Erythroblast (primary cell): ENCODE measurements at regions not wholly inside any gene's neighbourhood (a gene's known extent, or its start where the extent isn't known, plus 50 kb on each side); places are given as distances from the start of the nearest gene placed in this dataset.
"Not testable (repeated sequence)": the region's sequence is repeated elsewhere in the genome, so short reads cannot be mapped to it uniquely, and the experiment has no call there.

ENCODE experiments used
- DNase-seq, 2 experiments: peaks; one replicate each; lab custom pipeline; 2025; lab: John Stamatoyannopoulos, UW
- GATA1 ChIP-seq: IDR thresholded peaks from 2 replicates; pipeline ENCODE4 v1.6.1; 2011; ENCODE audit warnings: low read depth, mild to moderate bottlenecking, control low read depth, low read length, moderate library complexity
- POLR2A ChIP-seq: IDR thresholded peaks from 2 replicates; pipeline ENCODE4 v1.6.1; 2011; ENCODE audit warnings: mild to moderate bottlenecking, low read length

- no peak for DNase-seq
- TF ChIP-seq GATA1 (no peak), POLR2A (no peak)
Observed at GRCh38 chrX:74080165-74080564, 223.8 kb upstream of the ZCCHC13 start.

GRCh38 chrX:74065831-74066390 lies 213.4 kb upstream of the XIST start:
- TF ChIP-seq GATA1 (no peak), POLR2A (no peak)
- DNase-seq, result no peak

DNA sequence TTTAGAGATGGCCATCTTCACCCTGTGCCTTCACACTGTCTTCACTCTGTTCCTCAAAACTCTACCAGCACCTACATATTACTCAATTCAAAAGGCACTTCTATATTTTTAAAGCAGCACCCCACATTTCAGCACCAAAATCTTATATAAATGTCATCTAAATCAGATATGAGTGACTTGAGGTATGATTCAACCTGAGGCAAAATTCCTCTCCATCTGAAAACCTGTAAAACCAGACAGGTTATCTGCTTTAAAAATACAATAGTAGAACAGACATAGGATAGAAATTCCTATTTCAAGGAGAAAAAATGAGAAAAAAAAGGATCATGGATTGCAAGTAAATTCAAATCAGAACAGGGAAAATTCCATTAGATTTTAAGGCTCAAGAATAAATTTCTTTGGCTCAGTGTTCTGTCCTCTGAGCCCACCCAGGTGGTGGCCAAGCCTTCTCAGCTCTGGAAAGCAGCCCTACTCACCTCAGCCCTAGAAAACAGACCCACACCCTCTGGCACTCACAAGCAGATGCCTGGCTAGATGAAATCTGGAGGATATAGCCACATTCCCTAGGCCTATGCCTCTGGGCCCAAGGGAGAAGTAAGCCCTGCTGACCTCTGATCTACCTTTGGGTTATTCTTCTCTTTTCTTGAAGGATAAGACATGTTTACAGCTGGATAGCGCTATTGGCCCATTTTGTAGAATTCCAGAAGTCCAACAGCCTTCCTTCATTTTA lies 211.1 kb upstream of the XIST start:
- TF ChIP-seq GATA1 (no peak), POLR2A (no peak)
- DNase-seq, result no peak

DNA sequence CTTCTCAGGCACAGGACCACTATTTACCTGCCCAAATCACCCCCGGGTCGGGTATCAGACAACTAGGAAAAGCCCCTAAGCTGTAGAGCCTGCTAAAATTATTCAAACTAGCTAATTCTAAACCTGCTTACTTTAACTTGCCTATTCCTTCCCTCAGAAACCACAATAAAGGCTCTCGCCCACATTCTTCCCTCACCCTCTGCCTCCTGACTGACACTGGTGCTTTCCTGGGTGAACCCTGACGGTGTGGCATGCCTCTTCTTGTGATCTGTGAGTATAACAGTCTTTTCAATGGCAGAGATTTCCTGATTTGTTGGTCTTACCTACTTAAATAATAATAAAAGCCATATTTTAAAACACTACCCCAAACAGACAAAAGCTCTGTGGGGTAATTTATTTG lies 209.4 kb upstream of the XIST start:
- TF ChIP-seq GATA1 (no peak), POLR2A (no peak)
- DNase-seq, result no peak

- no peak for DNase-seq
- TF ChIP-seq POLR2A (no peak), GATA1 (no peak)
Observed at GRCh38 chrX:74049126-74049525, 196.6 kb upstream of the XIST start.

DNA sequence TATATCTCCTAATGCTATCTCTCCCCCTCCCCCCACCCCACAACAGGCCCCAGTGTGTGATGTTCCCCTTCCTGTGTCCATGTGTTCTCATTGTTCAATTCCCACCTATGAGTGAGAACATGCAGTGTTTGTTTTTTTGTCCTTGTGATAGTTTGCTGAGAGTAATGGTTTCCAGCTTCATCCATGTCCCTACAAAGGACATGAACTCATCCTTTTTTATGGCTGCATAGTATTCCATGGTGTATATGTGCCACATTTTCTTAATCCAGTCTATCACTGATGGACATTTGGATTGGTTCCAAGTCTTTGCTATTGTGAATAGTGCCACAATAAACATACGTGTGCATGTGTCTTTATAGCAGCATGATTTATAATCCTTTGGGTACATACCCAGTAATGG lies 181.6 kb upstream of the XIST start:
- not testable (repeated sequence) for DNase-seq

GRCh38 chrX:74031527-74031926 lies 179.0 kb upstream of the XIST start:
- DNase-seq, result not testable (repeated sequence)

- DNase-seq, result not testable (repeated sequence)
Observed at GRCh38 chrX:74030766-74031165, 178.3 kb upstream of the XIST start.

DNA sequence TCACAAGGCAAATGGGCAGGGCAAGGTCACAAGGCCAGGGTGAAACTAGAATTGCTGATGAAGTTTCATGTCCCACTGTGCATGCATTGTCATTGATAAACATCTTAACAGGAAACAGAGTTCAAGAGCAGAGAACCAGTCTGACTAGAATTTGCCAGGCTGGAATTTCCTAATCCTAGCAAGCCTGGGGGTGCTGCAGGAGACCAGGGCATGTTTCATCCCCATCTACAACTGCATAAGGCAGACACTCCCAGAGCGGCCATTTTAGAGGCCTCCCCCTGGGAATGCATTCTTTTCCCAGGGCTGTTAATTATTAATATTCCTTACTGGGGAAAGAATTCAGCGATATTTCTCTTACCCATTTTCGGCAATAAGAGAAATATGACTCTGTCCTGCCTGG lies 172.6 kb upstream of the XIST start:
- not testable (repeated sequence) for DNase-seq

DNA sequence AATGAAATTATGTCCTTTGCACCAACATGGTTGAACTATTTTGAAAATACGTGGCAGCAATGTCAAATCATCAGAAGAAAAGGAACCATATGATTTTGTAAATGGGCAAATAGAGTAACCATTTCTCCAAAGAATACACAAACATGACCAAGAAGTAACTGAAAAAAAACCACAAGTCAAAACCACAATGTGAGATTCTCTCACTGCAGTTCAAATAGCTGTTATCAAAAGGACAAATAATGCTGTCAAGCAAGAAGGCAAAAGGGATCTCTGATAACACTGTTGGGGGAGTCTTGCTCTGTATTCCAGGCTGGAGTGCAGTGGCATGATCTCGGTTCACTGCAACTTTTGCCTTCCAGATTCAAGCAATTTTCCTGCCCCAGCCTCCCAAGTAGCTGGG lies 170.7 kb upstream of the XIST start:
- TF ChIP-seq POLR2A (no peak), GATA1 (no peak)
- peak in 1 of 2 experiments; percentile 0 for DNase-seq

DNA sequence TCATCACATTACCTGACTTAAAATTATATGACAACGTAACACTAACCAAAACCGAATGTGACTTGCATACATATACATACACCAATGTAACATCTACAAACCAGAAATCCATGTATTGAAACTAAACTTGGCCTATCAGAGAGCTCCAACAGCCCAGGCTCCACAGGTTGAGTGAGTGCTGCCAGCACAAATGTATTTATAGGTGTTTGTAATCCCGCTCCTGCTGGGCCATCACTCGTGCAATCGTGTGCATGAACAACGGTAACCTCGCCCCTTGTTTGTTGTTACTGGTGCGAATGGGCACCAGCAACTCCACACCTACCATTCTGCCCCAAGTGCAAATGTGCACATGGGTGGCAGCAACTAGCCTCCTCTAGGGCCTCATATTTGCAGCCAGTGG lies 165.7 kb upstream of the XIST start:
- DNase-seq, result no peak
- TF ChIP-seq POLR2A, result no peak
- no peak for TF ChIP-seq GATA1

GRCh38 chrX:74015379-74016019 lies 163.0 kb upstream of the XIST start:
- DNase-seq, result peak; percentile 65 to 81
- TF ChIP-seq POLR2A (no peak), GATA1 (no peak)

- TF ChIP-seq GATA1 (no peak), POLR2A (no peak)
- no peak for DNase-seq
Observed at GRCh38 chrX:74009041-74009440, 156.5 kb upstream of the XIST start.

DNA sequence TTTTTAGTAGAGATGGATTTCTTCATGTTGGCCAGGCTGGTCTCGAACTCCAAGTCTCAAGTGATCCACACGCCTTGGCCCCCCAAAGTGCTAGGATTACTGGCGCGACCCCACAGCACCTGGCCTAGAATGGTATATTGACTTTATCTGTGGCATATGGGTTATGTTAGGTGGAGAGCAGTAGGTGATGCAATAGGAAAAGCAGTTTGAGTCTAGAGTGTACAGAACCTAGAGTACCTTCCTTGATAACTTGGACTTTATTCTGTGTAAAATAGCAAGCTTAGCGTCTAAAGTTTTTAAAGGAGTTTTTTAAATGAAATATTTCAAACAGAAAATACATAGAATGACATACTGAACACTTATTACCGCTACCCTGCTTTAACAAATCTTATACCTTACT lies 139.5 kb upstream of the XIST start:
- no peak for TF ChIP-seq POLR2A
- TF ChIP-seq GATA1, result no peak
- DNase-seq, result no peak

- DNase-seq, result no peak
- TF ChIP-seq GATA1 (no peak), POLR2A (no peak)
Observed at GRCh38 chrX:73987166-73987565, 134.7 kb upstream of the XIST start.
